ENCODE measurements at regions not wholly inside any gene's neighbourhood (a gene's known extent, or its start where the extent isn't known, plus 50 kb on each side); places are given as distances from the start of the nearest gene placed in this dataset.

GRCh38 chr21:38613686-38614085 lies 115.4 kb upstream of the ERG start:
- no peak for TF ChIP-seq CTCF (IDR thresholded peaks at IDR 0.05; ENCODE audit: poor library complexity, severe bottlenecking)
- TF ChIP-seq REST (IDR thresholded peaks at IDR 0.05; ENCODE audit: borderline replicate concordance) = no peak
- TF ChIP-seq MXI1 (conservative IDR thresholded peaks at IDR 0.05; ENCODE audit: poor library complexity, severe bottlenecking) = no peak
- TF ChIP-seq POLR2AphosphoS5 (IDR thresholded peaks at IDR 0.05) = no peak

All from neural cell (in vitro differentiated cells).